ENCODE measurements at regions not wholly inside any gene's neighbourhood (a gene's known extent, or its start where the extent isn't known, plus 50 kb on each side); places are given as distances from the start of the nearest gene placed in this dataset.

- no peak for TF ChIP-seq POLR2A (IDR thresholded peaks at IDR 0.05; ENCODE audit: extremely low read depth, insufficient read length)
- no peak for TF ChIP-seq CTCF (IDR thresholded peaks at IDR 0.05; ENCODE audit: low read depth, low read length)
- TF ChIP-seq MYC (IDR thresholded peaks at IDR 0.05; ENCODE audit: low read depth, low read length): no peak
Observed at GRCh38 chr12:102638777-102639176, 158.4 kb upstream of the IGF1 start.

All from NB4 (cell line).